Rectal smooth muscle tissue (tissue), 1 donor: ENCODE measurements at regions not wholly inside any gene's neighbourhood (a gene's known extent, or its start where the extent isn't known, plus 50 kb on each side); places are given as distances from the start of the nearest gene placed in this dataset.

ENCODE experiments used
- H3K27ac ChIP-seq: one replicate; pipeline ENCODE4 v1.7.0; 2013; ENCODE audit warnings: low read depth, low read length, inconsistent platforms
- H3K27me3 ChIP-seq: one replicate; pipeline ENCODE4 v1.7.0; 2013; ENCODE audit warnings: low read length; ENCODE audit not compliant: control insufficient read depth, insufficient read depth
- H3K36me3 ChIP-seq: one replicate; pipeline ENCODE4 v1.7.0; 2013; ENCODE audit warnings: low read length; ENCODE audit not compliant: control insufficient read depth, insufficient read depth
- H3K4me1 ChIP-seq: one replicate; pipeline ENCODE4 v1.7.0; 2013; ENCODE audit warnings: low read length; ENCODE audit not compliant: control insufficient read depth, insufficient read depth
- H3K4me3 ChIP-seq: one replicate; pipeline ENCODE4 v1.7.0; 2013; ENCODE audit warnings: low read length
- H3K9ac ChIP-seq: one replicate; pipeline ENCODE4 v1.7.0; 2013; ENCODE audit warnings: low read length

- H3K4me1 ChIP-seq = no peaks in the 10 kb centered on the region
- no peaks in the 10 kb centered on the region for H3K27me3 ChIP-seq
- no peaks in the 10 kb centered on the region for H3K36me3 ChIP-seq
- H3K9ac ChIP-seq = no peak overlapping the region
- no peak overlapping the region for H3K27ac ChIP-seq
- no peak overlapping the region for H3K4me3 ChIP-seq
Measured at GRCh38 chr15:70299931-70300869, 202.5 kb upstream of the TLE3 start.

GRCh38 chr15:70297465-70298058, 199.8 kb upstream of the TLE3 start:
- H3K36me3 ChIP-seq = no peaks in the 10 kb centered on the region
- H3K4me1 ChIP-seq = no peaks in the 10 kb centered on the region
- no peak overlapping the region for H3K27ac ChIP-seq
- no peak overlapping the region for H3K4me3 ChIP-seq
- no peak overlapping the region for H3K9ac ChIP-seq
- H3K27me3 ChIP-seq = no peaks in the 10 kb centered on the region

GRCh38 chr15:70294731-70295305, 197.1 kb upstream of the TLE3 start:
- Histone ChIP-seq H3K27ac (no peak overlapping the region), H3K9ac (no peak overlapping the region), H3K4me1 (no peaks in the 10 kb centered on the region), H3K36me3 (no peaks in the 10 kb centered on the region), H3K4me3 (no peak overlapping the region), H3K27me3 (no peaks in the 10 kb centered on the region)

DNA sequence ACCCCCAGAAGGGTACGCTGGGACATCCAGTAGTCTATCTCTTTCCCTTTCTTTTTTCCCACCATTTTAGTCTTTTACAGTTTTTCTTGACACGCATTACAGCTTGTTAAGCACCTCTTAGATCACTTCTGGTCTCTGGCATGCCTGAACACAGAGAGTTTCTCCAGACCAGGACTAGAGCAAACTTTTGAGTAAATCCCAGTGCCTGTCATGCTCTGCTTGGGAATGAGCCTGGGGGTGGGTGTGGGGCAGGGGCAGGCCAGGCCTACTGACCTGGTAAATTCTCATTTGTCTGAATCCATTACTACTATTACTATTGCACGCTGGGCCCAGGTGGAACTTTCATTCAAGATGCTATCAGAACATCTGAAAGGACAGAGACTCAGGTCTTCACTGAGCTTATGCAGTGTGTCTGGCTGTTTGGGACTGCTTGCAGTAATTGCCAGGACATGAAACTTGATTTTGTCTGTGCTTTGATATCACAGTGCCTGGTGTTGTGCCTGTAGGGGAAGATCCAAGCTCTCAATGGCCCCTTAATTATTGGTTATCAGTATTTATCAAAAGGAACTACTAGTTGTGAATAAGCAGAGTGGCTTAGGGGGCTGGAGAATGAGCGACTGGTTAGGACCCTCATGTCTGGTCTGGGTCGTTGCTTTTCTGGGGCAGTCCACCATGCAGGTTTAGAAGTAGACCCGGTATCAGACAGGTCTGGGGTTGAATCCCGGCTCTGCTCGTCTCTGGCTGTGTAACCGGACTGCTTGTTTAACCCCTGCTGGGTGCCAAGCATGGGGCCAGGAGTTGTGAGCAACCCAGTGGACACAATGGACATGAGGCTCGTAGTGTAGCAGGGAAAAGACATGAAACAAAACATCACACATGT, 196.1 kb upstream of the TLE3 start:
- H3K36me3 ChIP-seq = no peaks in the 10 kb centered on the region
- no peak overlapping the region for H3K9ac ChIP-seq
- no peak overlapping the region for H3K4me3 ChIP-seq
- H3K27me3 ChIP-seq = no peaks in the 10 kb centered on the region
- no peak overlapping the region for H3K27ac ChIP-seq
- no peaks in the 10 kb centered on the region for H3K4me1 ChIP-seq

GRCh38 chr15:70293138-70293537, 195.4 kb upstream of the TLE3 start:
- no peak overlapping the region for H3K4me3 ChIP-seq
- H3K27me3 ChIP-seq = no peaks in the 10 kb centered on the region
- H3K27ac ChIP-seq = no peak overlapping the region
- no peak overlapping the region for H3K9ac ChIP-seq
- no peaks in the 10 kb centered on the region for H3K36me3 ChIP-seq
- no peaks in the 10 kb centered on the region for H3K4me1 ChIP-seq

- no peaks in the 10 kb centered on the region for H3K36me3 ChIP-seq
- H3K27me3 ChIP-seq = no peaks in the 10 kb centered on the region
- H3K4me3 ChIP-seq = no peak overlapping the region
- no peaks in the 10 kb centered on the region for H3K4me1 ChIP-seq
- no peak overlapping the region for H3K27ac ChIP-seq
- H3K9ac ChIP-seq = no peak overlapping the region
Measured at GRCh38 chr15:70292076-70292760, 194.5 kb upstream of the TLE3 start.

DNA sequence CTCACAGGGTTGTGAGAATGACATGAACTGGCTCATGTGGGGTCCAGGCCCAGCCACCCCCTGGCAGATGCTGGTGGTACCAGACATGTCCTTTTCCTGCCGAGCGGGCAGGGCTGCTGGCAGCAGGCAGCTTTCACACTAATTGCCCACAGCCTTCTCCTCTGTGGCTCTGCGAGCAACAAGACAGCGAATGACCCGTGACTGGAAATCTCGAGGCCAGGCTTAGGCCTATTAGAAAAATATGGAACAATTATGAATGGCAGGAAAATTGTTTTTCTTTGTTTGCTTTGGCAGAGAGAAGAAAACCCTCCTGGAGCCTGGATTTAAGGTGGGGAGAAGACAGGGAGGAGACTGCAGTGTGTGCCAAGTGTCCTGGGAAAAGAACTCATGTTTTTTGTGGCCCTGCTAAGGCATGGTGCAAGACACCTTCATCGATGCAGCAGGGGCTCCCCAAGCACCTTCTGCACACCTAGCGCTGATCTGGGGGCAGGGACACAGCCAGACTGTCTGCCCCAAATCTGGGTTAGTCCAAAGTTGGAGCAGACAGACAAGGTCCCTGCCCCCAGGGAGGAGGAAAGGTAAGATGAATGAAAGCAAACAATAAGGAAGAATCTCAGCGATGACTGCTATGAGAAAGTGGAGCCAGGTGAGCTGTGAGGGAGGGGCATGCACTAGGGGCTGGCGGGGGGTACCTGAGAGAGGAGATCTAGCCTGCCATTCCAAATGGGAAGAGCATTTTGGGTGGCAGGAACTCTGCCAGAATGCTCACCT, 193.8 kb upstream of the TLE3 start:
- Histone ChIP-seq H3K36me3 (no peaks in the 10 kb centered on the region), H3K4me3 (no peak overlapping the region), H3K27me3 (no peaks in the 10 kb centered on the region), H3K4me1 (no peaks in the 10 kb centered on the region), H3K27ac (no peak overlapping the region), H3K9ac (no peak overlapping the region)

- no peaks in the 10 kb centered on the region for H3K27me3 ChIP-seq
- H3K27ac ChIP-seq = no peak overlapping the region
- H3K4me1 ChIP-seq = peaks cover 2% of the 10 kb centered on the region
- no peaks in the 10 kb centered on the region for H3K36me3 ChIP-seq
- H3K9ac ChIP-seq = no peak overlapping the region
- no peak overlapping the region for H3K4me3 ChIP-seq
Measured at GRCh38 chr15:70290708-70291107, 193.0 kb upstream of the TLE3 start.

DNA sequence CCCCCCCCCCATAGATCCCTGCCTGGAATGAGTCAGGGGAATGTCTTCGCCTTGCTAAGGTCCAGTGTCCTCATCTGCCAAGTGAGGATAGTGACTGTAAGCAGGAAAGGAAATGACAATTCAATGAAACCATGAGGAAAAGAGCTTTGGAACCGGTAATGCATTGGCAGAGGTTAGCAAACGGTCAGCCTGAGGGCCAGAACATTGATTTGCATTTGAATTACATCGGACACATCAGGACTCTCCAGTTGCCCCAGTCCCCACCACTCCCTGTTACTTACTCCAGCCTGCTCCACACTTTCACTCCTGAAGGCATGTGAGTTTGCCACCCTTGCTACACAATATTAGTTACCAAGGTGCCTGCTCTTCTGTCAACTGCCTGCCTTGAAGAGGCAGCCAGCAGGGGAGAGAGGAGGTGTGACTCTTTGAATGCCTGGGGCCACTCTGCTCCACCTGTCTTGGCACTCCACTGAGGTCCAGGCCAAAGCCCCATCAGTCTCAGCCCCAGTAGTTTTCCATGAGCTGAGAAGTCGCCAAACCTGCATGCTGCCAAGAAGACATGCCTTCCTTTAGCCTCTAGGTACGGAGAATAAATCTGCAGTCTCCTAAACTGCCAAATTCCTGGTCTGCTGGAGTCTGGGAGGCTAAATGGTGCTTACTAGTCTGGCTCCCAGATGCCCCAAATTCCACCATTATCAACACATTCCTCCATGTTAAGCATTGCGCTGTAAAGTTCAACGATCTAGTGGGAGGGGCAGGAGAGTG, 191.7 kb upstream of the TLE3 start:
- H3K27ac ChIP-seq = no peak overlapping the region
- H3K27me3 ChIP-seq = no peaks in the 10 kb centered on the region
- H3K36me3 ChIP-seq = no peaks in the 10 kb centered on the region
- H3K4me1 ChIP-seq = peaks cover 2% of the 10 kb centered on the region
- H3K4me3 ChIP-seq = no peak overlapping the region
- H3K9ac ChIP-seq = no peak overlapping the region

DNA sequence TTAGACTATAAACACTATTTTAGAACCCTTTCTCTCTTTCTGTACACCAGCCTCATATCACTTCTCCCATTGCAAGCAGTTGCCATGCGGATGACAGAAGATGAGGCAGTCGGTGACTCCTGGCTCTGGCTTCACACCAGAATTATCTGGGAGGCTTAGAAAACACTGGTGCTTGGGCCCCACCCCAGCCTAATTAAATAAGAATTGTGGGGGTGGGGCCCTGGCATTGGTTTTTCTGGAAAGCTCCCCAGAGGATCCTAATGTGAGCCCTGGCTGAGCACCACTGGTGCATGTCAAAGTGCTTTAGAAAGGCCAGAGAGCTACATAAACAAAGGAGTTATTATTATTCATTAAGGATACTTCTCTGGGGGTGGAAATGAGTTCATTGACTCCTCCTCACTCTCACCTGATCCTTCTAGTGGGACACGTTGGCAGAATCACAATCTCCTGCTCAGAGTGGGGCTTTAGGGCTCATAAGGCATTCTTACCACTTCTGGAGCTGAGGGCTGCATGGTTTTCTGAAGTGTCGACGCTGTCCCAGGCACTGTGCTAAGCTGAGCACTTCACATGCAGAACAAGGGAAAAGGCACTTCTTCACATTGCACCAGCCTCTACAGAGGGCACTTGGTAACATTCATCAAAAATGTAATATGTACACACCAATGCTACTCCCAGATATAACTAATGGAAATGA, 188.5 kb upstream of the TLE3 start:
- no peak overlapping the region for H3K27ac ChIP-seq
- peaks cover 7% of the 10 kb centered on the region for H3K4me1 ChIP-seq
- H3K36me3 ChIP-seq = no peaks in the 10 kb centered on the region
- no peak overlapping the region for H3K4me3 ChIP-seq
- no peak overlapping the region for H3K9ac ChIP-seq
- no peaks in the 10 kb centered on the region for H3K27me3 ChIP-seq
